ENCODE measurements at regions not wholly inside any gene's neighbourhood (a gene's known extent, or its start where the extent isn't known, plus 50 kb on each side); places are given as distances from the start of the nearest gene placed in this dataset.

DNA sequence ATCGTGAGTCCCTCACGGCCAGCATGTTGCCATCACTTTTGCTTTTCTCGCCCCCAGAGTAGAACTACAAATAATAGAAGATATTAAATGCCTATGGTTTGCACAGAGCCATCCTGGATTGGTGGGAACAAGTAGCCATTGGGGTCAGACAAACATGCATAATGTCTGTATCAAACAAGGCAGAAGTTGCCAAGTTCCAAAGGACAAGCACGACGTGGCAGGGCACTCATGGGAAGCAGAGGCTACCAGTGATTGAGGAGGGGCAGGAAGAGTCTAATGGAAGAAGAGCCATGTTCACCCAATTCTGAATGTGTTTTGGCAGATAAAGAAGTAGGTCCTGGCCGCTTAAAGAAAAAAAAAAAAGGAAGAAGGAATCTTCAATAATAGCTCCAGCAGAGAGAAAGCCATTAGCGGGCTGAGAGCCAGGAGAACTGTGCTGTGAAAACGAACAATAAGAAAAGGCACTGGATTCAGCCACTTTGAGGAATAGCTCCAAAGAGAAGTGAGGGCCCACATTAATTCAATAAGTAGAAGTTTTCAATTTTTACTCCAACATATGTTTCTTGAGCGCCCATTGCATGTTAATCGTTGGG, 153.7 kb upstream of the ADCY2 start:
- Histone ChIP-seq H2AFZ (ENCODE audit: low read length) (no peak overlapping the region), H4K8ac (ENCODE audit: extremely low read depth, insufficient read depth, low read length) (no peak overlapping the region), H3K4me1 (replicated peaks in 1 of 4; ENCODE audit: control insufficient read depth in 3 of 4, insufficient read depth in 4 of 4, low read length in 3 of 4) (peaks cover 0 to 5% (median 0%) of the 10 kb centered on the region in 4 experiments; a peak in 1 of 7 replicates)
- no peak for TF ChIP-seq POLR2AphosphoS5 (IDR thresholded peaks at IDR 0.05; ENCODE audit: low read depth, low read length)
- TF ChIP-seq SRF (IDR thresholded peaks at IDR 0.05; ENCODE audit: low read depth, low read length): no peak
- TF ChIP-seq SP1 (IDR thresholded peaks at IDR 0.05; ENCODE audit: low read depth, low read length): no peak
- no peak for TF ChIP-seq GTF2F1 (IDR thresholded peaks at IDR 0.05; ENCODE audit: borderline replicate concordance, low read depth, low read length)
- TF ChIP-seq GABPA (IDR thresholded peaks at IDR 0.05; ENCODE audit: borderline replicate concordance, insufficient read depth, low read length): no peak
- no peak for TF ChIP-seq POU5F1 (IDR thresholded peaks at IDR 0.05; ENCODE audit: low read depth, low read length)
- no peak for TF ChIP-seq SP2 (IDR thresholded peaks at IDR 0.05; ENCODE audit: low read length)
- TF ChIP-seq, protein P1, sequence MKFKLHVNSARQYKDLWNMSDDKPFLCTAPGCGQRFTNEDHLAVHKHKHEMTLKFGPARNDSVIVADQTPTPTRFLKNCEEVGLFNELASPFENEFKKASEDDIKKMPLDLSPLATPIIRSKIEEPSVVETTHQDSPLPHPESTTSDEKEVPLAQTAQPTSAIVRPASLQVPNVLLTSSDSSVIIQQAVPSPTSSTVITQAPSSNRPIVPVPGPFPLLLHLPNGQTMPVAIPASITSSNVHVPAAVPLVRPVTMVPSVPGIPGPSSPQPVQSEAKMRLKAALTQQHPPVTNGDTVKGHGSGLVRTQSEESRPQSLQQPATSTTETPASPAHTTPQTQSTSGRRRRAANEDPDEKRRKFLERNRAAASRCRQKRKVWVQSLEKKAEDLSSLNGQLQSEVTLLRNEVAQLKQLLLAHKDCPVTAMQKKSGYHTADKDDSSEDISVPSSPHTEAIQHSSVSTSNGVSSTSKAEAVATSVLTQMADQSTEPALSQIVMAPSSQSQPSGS (IDR thresholded peaks at IDR 0.05; ENCODE audit: low read length): no peak
- no peak for TF ChIP-seq HDAC2 (IDR thresholded peaks at IDR 0.05; ENCODE audit: borderline replicate concordance in 1 of 2, low read depth in 2 of 2, low read length in 2 of 2)
- TF ChIP-seq, protein P2, sequence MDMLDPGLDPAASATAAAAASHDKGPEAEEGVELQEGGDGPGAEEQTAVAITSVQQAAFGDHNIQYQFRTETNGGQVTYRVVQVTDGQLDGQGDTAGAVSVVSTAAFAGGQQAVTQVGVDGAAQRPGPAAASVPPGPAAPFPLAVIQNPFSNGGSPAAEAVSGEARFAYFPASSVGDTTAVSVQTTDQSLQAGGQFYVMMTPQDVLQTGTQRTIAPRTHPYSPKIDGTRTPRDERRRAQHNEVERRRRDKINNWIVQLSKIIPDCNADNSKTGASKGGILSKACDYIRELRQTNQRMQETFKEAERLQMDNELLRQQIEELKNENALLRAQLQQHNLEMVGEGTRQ (IDR thresholded peaks at IDR 0.05; ENCODE audit: low read length): no peak
- no peak for TF ChIP-seq FOSL1 (IDR thresholded peaks at IDR 0.05; ENCODE audit: insufficient read depth, low read depth, low read length)

More for the DNA sequence above, 153.7 kb upstream of the ADCY2 start:
- WGBS, 2 experiments (ENCODE audit: extremely low coverage in 1 of 2, insufficient coverage in 1 of 2, insufficient read length in 1 of 2, insufficient replicate concordance in 2 of 2, low coverage in 1 of 2, low lambda C conversion rate in 2 of 2, missing lambda C conversion rate in 1 of 2): 89% methylated on average over 10 of the region's 10 CpGs; no CpG with 5 or more reads in 1 of the 2 experiments
- H3K9me3 ChIP-seq (ENCODE audit: insufficient read depth in 2 of 2, low read depth in 1 of 2, low read length in 1 of 2): no peaks in the 10 kb centered on the region
- no peak overlapping the region for H3K23ac ChIP-seq (ENCODE audit: insufficient read length)
- POLR2A ChIA-PET (ENCODE audit: partially characterized antibody): no interaction called here
- no peak overlapping the region for H2BK5ac ChIP-seq (ENCODE audit: low read depth, low read length)
- H3K27ac ChIP-seq (ENCODE audit: low read depth, low read length): no peak overlapping the region
- no peak overlapping the region for H3K4me3 ChIP-seq (ENCODE audit: extremely low read depth in 1 of 4, insufficient read depth in 2 of 4, low read depth in 3 of 4, low read length in 4 of 4)
- DNase-seq (ENCODE audit: low read depth in 1 of 2, low spot score in 2 of 2): no peak
- H3K9ac ChIP-seq (replicated peaks in 1 of 4; ENCODE audit: extremely low read depth in 1 of 4, low read depth in 3 of 4, low read length in 3 of 4): no peak overlapping the region
- no peaks in the 10 kb centered on the region for H3K27me3 ChIP-seq (replicated peaks in 1 of 4; ENCODE audit: control insufficient read depth in 3 of 4, extremely low read depth in 1 of 4, insufficient read depth in 3 of 4, low read length in 3 of 4)
- H3K14ac ChIP-seq (ENCODE audit: insufficient read length): no peak overlapping the region
- H2BK120ac ChIP-seq (replicated peaks; ENCODE audit: low read depth, low read length): no peak overlapping the region
- no peaks in the 10 kb centered on the region for H3K79me2 ChIP-seq (ENCODE audit: control insufficient read depth in 1 of 2, insufficient read depth in 2 of 2, low read length in 2 of 2)
- no peak for FAIRE-seq
- H3K4me2 ChIP-seq (ENCODE audit: insufficient read depth in 1 of 2, low read depth in 2 of 2, low read length in 2 of 2): no peak overlapping the region
- no peaks in the 10 kb centered on the region for H3K79me1 ChIP-seq (ENCODE audit: low read depth, low read length)
- no peaks in the 10 kb centered on the region for H4K20me1 ChIP-seq (replicated peaks in 1 of 2; ENCODE audit: control insufficient read depth in 1 of 2, insufficient read depth in 2 of 2, low read length in 2 of 2)
- H3K4ac ChIP-seq (replicated peaks; ENCODE audit: insufficient read length, low read depth, low read length): no peak overlapping the region
- H2BK15ac ChIP-seq (ENCODE audit: low read length): no peak overlapping the region
- H3K23me2 ChIP-seq (ENCODE audit: low read depth, low read length): no peaks in the 10 kb centered on the region
- H2BK20ac ChIP-seq (ENCODE audit: low read length): no peak overlapping the region
- H4K5ac ChIP-seq (ENCODE audit: insufficient read length, low read depth, low read length): no peak overlapping the region
- H2BK12ac ChIP-seq (ENCODE audit: low read depth, low read length): no peak overlapping the region
- CTCF ChIA-PET (ENCODE audit: partially characterized antibody): interaction anchor here (0.7 to 1.3 kb wide), 2 partner anchors 19 to 423 kb away, joined by 3 to 4 read pairs; no protein-coding TSS in a partner anchor
- H4K91ac ChIP-seq (replicated peaks; ENCODE audit: insufficient read length, low read length): no peak overlapping the region
- H3K56ac ChIP-seq (replicated peaks; ENCODE audit: insufficient read length, low read depth, low read length): no peak overlapping the region
- no peak overlapping the region for H2AK5ac ChIP-seq (ENCODE audit: low read depth, low read length)
- no peaks in the 10 kb centered on the region for H3K36me3 ChIP-seq (ENCODE audit: control insufficient read depth in 2 of 4, insufficient read depth in 4 of 4, low read length in 3 of 4)
- no peak overlapping the region for H3K18ac ChIP-seq (ENCODE audit: extremely low read depth, low read length)

Data from H1 (cell line).